Effector memory CD4-positive, alpha-beta T cell (primary cell): ENCODE measurements at regions not wholly inside any gene's neighbourhood (a gene's known extent, or its start where the extent isn't known, plus 50 kb on each side); places are given as distances from the start of the nearest gene placed in this dataset.
A peak's percentile ranks its signal among the peaks of the same experiment; 100 is the strongest.

Experiments used
- DNase-seq, 3 donors: peaks; one replicate each; pipeline ENCODE4 v3.0.0-alpha.2; 2020
- H3K27ac ChIP-seq: 2 replicates; pipeline ENCODE4 v1.7.0; 2013; ENCODE audit warnings: mild to moderate bottlenecking, low read length, moderate library complexity; ENCODE audit not compliant: insufficient read depth, poor library complexity, severe bottlenecking
- H3K27me3 ChIP-seq: replicated peaks from 2 replicates; pipeline ENCODE4 v1.7.0; 2013; ENCODE audit warnings: mild to moderate bottlenecking, low read length; ENCODE audit not compliant: insufficient read depth, control insufficient read depth, poor library complexity, severe bottlenecking
- H3K36me3 ChIP-seq: 2 replicates; pipeline ENCODE4 v1.7.0; 2013; ENCODE audit warnings: mild to moderate bottlenecking, low read length, moderate library complexity; ENCODE audit not compliant: control insufficient read depth, insufficient read depth
- H3K4me1 ChIP-seq: 2 replicates; pipeline ENCODE4 v1.7.0; 2013; ENCODE audit warnings: low read length, mild to moderate bottlenecking; ENCODE audit not compliant: control insufficient read depth, insufficient read depth, poor library complexity, severe bottlenecking
- H3K4me3 ChIP-seq: 2 replicates; pipeline ENCODE4 v1.7.0; 2013; ENCODE audit warnings: low read length, low read depth, mild to moderate bottlenecking; ENCODE audit not compliant: insufficient read depth, poor library complexity, severe bottlenecking
- H3K9me3 ChIP-seq: 2 replicates; pipeline ENCODE4 v1.7.0; 2013; ENCODE audit warnings: mild to moderate bottlenecking, low read length, moderate library complexity; ENCODE audit not compliant: control insufficient read depth

GRCh38 chr3:156609546-156609945 lies 54.6 kb upstream of the SSR3 start:
- Histone ChIP-seq H3K4me3 (no peak overlapping the region), H3K9me3 (no peaks in the 10 kb centered on the region), H3K27ac (no peak overlapping the region), H3K4me1 (no peaks in the 10 kb centered on the region), H3K27me3 (no peaks in the 10 kb centered on the region), H3K36me3 (no peaks in the 10 kb centered on the region)
- no peak for DNase-seq

- no peaks in the 10 kb centered on the region for H3K9me3 ChIP-seq
- no peak overlapping the region for H3K4me3 ChIP-seq
- DNase-seq, result no peak
- no peak overlapping the region for H3K27ac ChIP-seq
- H3K4me1 ChIP-seq, result no peaks in the 10 kb centered on the region
- no peaks in the 10 kb centered on the region for H3K27me3 ChIP-seq
- H3K36me3 ChIP-seq, result no peaks in the 10 kb centered on the region
Observed at GRCh38 chr3:156608601-156609514, 53.9 kb upstream of the SSR3 start.

GRCh38 chr3:156606729-156607128 lies 51.8 kb upstream of the SSR3 start:
- Histone ChIP-seq H3K4me3 (peak overlapping the region; percentile 42), H3K27ac (no peak overlapping the region), H3K4me1 (no peaks in the 10 kb centered on the region), H3K9me3 (no peaks in the 10 kb centered on the region), H3K27me3 (no peaks in the 10 kb centered on the region), H3K36me3 (no peaks in the 10 kb centered on the region)
- no peak for DNase-seq

- no peaks in the 10 kb centered on the region for H3K27me3 ChIP-seq
- no peaks in the 10 kb centered on the region for H3K4me1 ChIP-seq
- no peak for DNase-seq
- H3K9me3 ChIP-seq, result no peaks in the 10 kb centered on the region
- H3K4me3 ChIP-seq, result peak overlapping the region; percentile 42
- no peaks in the 10 kb centered on the region for H3K36me3 ChIP-seq
- no peak overlapping the region for H3K27ac ChIP-seq
Observed at GRCh38 chr3:156605686-156606605, 51.0 kb upstream of the SSR3 start.

- H3K4me1 ChIP-seq, result no peaks in the 10 kb centered on the region
- H3K4me3 ChIP-seq, result no peak overlapping the region
- no peak for DNase-seq
- no peak overlapping the region for H3K27ac ChIP-seq
- no peaks in the 10 kb centered on the region for H3K9me3 ChIP-seq
- no peaks in the 10 kb centered on the region for H3K36me3 ChIP-seq
- H3K27me3 ChIP-seq, result no peaks in the 10 kb centered on the region
Observed at GRCh38 chr3:156604642-156605144, 49.8 kb upstream of the SSR3 start.
